ENCODE measurements at regions not wholly inside any gene's neighbourhood (a gene's known extent, or its start where the extent isn't known, plus 50 kb on each side); places are given as distances from the start of the nearest gene placed in this dataset.

DNA sequence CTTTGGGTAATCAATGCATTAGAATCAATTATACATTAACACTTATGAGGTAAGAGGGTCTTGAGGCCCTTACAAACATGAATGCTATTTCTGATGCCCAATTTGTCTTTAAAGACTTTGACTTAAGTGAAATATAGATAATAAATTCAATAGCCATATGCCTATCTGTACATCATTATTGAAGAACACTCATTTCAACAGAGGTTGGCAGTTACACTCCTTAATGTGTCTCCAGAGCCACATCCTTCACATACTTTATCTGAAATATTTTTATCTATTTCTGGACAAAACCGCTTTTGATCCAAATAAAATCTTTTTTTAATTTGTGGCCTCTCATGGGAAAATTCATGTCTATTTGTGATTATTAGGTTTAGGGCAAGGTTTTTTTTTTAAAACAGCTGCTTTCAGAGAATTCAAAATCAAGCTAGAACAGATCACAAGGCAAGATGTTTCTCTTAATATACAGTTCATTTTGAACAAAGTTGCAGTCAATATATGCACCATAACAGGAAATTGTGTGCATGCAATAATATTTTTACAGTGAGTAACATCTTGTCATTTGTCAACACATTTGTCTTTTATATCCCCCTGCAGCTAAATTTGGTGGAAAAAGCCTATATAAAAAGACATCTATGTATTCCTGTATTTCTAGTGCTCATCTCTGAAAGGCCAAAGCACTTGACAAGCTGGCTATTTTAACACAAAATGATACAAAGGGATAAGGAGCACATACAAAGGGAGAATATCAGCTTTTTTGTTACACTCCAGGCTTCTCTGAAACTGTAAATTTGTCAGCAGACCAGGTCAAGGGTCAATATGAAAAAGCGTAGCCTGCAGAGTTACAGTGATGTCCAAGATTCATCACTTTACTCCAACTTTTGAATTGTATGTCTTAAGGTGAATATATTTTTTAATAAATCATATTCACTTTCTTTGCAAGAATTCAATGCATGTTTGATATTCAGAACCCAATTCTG, 146.2 kb upstream of the DPH6 start:
- TF ChIP-seq, protein P1, sequence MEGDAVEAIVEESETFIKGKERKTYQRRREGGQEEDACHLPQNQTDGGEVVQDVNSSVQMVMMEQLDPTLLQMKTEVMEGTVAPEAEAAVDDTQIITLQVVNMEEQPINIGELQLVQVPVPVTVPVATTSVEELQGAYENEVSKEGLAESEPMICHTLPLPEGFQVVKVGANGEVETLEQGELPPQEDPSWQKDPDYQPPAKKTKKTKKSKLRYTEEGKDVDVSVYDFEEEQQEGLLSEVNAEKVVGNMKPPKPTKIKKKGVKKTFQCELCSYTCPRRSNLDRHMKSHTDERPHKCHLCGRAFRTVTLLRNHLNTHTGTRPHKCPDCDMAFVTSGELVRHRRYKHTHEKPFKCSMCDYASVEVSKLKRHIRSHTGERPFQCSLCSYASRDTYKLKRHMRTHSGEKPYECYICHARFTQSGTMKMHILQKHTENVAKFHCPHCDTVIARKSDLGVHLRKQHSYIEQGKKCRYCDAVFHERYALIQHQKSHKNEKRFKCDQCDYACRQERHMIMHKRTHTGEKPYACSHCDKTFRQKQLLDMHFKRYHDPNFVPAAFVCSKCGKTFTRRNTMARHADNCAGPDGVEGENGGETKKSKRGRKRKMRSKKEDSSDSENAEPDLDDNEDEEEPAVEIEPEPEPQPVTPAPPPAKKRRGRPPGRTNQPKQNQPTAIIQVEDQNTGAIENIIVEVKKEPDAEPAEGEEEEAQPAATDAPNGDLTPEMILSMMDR (IDR thresholded peaks at IDR 0.05): no peak
- TF ChIP-seq POLR2A (IDR thresholded peaks at IDR 0.05): no peak
